Neural progenitor cell (in vitro differentiated cells): ENCODE measurements at regions not wholly inside any gene's neighbourhood (a gene's known extent, or its start where the extent isn't known, plus 50 kb on each side); places are given as distances from the start of the nearest gene placed in this dataset.

ENCODE experiments used
- CTCF ChIP-seq: fragments of 200-600 bp; sonication (generic); IDR thresholded peaks from 2 replicates; pipeline ENCODE4 v1.5.1; 2017; ENCODE audit warnings: antibody characterized with exemption, mild to moderate bottlenecking
- EZH2 ChIP-seq: fragments of 200-600 bp; sonication (generic); IDR thresholded peaks from 2 replicates; pipeline ENCODE4 v1.6.1; 2017; ENCODE audit warnings: antibody characterized with exemption, mild to moderate bottlenecking, moderate library complexity
- EZH2phosphoT487 ChIP-seq: fragments of 200-600 bp; sonication (generic); IDR thresholded peaks from 2 replicates; pipeline ENCODE4 v1.6.1; 2017; ENCODE audit warnings: antibody characterized with exemption

GRCh38 chr10:131399981-131400380 is 88.5 kb upstream of the TCERG1L start:
- TF ChIP-seq CTCF (no peak), EZH2 (no peak), EZH2phosphoT487 (no peak)
